Renal cortex interstitium (tissue), 11 donors: ENCODE measurements at regions not wholly inside any gene's neighbourhood (a gene's known extent, or its start where the extent isn't known, plus 50 kb on each side); places are given as distances from the start of the nearest gene placed in this dataset.

Experiments used
- DNase-seq, 11 donors: peaks; one replicate each; pipeline ENCODE4 v3.0.0-alpha.2; 2013; ENCODE audit warnings: low read depth in 9 of 11, low spot score in 4 of 11; ENCODE audit errors: extremely low read depth in 1 of 11

DNA sequence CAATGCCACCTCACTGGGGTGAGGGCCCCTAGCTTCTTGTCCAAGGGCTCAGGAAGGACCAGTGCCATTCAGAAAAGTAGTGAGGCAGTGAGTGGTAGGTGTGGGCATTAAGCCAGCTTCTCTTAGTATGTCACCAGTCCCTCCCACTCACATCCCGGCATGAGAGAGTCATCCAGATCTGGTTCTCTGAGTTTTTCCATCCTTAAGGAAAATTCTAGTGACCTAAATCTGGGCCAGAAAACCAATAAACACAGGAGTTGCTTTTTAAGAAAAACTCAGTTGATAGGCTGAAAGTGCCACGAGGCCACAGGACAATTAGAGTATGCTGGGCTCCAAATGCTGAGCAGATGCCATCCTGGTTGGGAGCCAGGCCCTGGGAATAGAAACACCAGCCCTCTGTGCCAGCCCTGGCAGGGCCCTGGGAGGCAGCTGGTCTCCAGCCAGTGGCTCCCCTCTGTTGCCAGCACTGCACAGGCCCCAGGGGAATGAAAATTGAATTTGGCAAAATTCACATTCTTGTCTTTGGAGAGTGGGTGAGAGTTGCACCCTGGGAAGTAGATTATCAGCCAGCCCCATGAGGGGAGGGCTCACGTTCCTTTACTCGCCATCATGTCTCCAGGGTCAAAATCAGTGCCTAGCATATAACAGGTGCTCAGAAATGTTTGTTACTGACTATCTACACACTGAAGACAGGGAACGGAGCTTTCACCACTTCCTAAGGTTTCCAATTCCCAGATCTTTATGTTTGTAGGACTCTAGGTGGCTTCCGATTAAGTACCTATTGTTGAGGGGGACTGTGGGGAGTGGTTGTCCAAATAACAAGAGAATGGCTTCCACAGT lies 52.8 kb downstream of the FAM43A start:
- no peak for DNase-seq

DNA sequence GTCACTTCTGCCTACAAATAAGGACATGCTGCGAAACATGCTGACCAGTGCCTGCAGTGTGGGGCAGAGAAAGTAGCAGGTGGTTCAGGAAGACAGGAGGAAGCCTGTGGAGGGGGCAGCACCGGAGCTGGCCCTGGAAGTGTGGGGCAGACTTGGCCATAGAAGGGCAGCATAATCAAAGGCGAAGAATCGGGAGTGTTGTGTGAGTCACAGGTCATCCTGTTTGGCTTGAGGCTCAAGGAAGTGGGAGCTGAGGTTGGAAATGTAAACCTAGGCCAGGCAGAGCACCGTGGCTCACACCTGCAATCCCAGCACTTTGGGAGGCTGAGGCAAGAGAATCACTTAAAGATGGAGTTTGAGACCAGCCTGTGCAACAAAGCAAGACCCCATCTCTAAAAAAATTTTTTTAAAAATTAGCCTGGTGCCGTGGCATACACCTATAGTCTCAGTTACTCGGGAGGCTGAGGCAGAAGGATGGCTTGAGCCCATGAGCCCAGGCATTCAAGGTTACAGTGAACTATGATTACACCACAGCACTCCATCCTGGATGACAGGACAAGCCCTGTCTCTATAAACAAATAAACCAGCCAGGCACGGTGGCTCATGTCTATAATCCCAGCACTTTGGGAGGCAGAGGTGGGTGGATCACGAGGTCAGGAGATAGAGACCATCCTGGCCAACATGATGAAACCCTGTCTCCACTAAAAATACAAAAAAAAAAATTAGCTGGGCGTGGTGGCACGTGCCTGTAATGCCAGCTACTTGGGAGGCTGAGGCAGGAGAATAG lies 54.0 kb downstream of the FAM43A start:
- no peak for DNase-seq

DNA sequence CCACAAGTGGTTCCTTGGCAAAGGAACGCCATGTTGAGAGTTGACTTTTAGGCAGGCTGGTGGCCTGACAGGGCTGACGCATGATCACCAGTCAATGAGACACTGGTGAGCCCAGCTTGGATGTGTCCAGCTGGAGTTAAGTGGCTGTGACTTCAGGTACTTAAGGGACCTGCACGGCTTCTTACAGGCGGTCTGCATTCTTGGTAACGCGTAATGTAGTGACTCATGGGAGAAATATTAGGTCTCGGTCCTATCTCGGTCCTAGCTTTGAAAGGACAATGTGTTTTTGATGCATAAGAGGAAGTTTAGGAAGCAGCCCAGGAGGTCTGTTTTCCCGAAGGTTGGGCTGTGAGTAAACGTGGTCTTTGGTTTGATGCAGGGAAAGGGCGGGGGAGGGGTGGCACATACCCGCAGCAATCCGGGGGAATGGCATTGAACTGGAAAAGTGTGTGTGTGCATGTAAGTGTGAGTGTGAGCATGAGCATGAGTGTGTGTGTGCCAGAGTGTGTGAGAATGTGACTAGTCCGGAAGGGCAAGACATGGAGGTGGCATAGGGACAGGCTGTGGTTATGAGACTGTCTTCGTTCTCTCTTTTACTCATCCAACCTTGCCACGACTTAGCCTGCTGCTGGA lies 55.3 kb downstream of the FAM43A start:
- no peak for DNase-seq

DNA sequence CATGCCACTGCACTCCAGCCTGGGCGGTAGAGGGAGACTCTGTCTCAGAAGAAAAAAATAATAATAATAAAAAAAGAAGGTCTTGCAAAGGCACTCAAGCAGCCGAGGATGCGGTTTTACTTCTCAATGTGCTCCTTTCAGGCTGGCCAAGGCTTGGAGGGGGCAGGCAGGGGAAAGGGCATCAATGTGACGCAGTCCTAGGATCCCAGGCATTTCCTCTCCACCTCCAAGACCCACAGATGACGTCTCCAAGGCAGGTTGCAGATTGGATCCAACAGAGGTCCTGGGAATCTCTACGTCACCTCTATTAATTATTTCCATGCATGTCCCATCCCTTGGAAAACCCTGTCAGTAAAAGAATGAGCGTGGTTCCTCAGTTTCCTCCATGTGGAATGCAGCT lies 56.2 kb downstream of the FAM43A start:
- no peak for DNase-seq

DNA sequence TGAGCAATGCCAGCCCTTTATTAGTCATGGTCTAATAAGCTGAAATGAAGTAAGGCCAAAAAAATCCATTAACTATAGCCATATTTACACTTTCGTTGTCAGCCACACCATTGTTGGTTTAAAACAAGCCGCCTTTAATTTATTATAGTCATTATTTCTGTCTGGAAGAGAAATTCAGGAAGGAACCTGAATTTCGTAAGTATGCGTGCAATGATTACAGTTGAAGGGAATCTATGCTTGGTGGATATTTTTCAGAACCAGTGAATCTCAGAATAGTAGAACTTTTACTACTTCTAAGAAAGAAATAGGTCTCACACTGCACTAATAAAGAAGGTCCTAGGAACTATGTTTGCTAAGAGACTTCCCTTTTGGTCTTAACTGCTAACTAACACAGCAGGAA lies 59.1 kb downstream of the FAM43A start:
- DNase-seq, result no peak

DNA sequence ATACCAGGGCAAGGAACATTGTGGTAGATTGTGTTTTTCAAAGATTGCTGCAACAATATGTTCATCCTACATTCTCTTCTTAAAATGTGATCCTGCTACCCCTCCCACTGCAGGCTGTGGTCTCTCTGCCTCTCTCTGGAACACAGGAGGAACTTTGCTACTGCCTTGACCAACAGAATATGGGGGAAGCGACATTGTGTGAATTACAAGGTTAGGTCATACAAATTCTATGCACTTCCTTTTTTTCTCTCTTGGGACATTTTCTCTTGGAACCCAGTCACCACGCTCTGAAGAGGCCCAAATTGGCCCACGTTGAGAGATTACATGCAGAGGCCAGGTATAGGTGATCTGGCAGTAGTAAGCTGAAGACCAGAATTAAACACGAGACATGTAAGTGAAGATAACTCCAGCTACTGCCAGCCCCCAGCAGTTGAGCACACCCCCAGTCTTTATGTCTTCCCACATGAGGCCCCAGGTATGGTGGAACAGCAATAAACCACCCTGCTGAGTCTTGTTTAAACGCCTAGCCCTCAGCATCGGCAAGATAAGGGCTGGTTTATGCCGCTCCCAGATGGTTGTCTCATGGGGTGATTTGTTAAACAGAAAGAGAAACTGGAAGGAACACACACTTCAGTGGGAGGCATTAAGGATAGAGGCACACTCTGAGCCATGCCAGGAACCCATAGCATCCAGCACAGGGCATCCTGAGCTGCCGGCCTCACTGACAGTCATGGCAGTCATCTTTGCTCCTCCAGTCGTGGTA lies 59.9 kb downstream of the FAM43A start:
- no peak for DNase-seq

DNA sequence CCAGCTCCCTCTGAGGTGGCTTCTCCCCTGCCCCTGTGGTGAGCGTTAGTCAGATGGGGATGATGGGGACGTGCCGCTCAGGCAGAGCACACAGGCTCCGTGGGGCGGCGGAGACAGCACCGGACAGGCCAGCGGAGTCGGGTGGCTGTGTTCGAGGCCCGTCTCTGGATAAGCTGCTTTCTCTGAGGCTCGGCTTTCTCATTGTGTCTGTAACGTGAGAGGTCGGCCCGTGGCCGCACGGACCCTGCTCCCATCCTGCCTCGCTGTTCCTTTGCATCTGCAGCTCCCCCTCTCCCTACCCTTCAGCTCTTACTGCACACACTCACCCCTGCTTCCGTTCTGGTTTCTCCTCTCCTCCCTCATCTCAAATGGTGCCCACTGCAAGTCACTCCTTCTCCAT lies 62.5 kb downstream of the FAM43A start:
- DNase-seq, result no peak

DNA sequence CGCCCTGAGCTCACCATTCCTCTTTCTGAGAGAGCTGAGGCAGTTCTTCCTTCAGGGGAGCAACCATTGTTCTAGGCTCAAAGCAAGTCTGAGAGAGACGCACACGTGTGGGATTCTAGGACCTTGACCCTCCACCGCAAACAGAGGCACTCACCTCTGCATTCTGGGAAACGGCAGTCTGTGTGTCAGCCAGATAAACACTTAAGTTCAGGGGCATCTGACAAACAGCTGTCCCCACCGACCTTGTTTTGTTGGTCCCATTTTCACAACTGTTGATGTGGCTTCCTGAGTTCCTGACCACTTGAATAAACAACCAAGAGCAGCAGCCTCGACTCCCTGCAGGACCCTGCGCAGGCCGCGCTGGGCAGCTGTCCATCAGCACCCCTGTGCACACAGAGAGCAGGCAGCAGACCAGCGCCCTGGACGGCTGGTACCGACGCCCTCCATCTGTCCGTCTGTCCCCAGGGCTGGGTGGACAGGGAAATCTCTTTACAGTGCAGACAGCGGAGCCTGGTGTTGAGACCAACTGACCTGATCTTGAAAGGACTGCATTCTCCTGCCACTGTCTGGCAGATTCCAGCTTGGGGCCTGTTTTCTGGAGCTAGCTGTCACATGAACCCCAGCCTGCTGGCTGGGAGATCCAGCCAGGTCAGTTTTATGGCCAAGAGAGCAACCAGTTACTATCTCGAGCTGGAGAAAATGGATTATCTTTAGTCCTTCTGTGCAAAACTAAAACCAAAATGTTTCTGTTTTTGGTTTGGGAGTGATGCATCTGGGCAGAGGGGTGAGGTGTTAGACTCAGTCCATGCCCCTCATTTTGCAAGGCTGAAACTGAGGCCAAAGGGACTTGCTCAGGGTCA lies 64.2 kb downstream of the FAM43A start:
- DNase-seq, result no peak

DNA sequence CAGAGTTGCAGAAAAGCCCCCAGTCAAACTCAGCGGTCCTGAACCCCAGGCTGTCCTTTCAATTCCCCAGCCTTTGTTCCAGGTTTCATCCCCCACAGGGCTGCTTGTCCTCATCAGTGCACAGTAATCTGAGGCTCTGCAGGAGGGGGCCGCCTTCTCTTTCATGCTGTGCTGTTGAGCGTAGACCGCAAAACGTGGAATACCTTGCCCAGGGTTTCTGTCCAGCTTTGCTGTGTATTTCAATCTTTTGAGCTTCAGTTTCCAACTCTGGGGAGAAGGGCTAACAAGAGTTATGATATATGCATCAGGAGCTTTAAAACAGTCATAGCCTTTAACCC lies 64.8 kb downstream of the FAM43A start:
- DNase-seq, result peak in 3 of 11 donors; percentile 49 to 66 (median 61)

DNA sequence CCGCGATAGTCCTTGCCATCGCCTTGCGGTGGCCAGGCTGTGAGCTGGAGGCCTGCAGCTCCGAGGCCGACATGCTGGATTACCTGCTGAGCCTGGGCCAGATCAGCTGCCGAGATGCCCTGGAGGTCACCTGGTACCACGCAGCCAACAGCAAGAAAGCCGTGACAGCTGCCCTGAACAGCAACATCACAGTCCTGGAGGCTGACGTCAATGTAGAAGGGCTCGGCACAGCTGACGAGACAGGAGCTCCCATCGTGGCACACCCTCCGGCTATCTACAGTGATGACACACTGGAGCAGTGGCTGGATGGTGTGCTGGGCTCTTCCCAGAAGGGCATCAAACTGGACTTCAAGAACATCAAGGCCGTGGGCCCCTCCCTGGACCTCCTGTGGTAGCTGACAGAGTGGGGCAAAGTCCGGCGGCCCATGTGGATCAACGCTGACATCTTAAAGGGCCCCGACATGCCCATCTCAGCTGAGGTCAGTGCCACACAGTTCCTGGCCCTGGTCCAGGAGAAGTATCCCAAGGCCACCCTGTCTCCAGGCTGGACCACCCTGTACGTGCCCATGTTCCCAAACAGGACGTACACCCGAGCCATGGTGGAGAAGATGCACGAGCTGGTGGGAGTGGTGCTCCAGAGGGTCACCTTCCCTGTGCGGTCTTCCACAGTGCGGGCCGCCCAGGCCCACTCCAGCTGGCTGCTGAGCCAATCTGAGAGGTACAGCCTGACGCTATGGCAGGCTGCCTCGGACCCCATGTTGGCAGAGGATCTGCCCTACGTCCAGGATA lies 70.2 kb downstream of the FAM43A start:
- DNase-seq, result no peak

DNA sequence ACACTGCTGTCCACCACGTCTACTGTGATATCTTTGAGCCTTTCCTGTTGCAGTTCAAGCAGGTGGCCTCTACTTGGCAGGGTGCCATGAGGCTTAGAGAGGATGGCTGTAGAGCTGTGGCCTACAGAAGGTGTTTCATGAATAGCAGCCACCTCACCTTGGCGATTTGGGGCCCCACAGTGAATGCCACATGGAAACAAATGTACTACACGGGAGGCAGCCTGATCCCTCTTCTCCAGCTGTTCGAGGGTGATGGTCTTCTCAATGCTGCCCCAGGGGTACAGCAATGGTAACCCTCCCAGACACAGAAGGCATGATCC lies 70.7 kb downstream of the FAM43A start:
- DNase-seq, result no peak

DNA sequence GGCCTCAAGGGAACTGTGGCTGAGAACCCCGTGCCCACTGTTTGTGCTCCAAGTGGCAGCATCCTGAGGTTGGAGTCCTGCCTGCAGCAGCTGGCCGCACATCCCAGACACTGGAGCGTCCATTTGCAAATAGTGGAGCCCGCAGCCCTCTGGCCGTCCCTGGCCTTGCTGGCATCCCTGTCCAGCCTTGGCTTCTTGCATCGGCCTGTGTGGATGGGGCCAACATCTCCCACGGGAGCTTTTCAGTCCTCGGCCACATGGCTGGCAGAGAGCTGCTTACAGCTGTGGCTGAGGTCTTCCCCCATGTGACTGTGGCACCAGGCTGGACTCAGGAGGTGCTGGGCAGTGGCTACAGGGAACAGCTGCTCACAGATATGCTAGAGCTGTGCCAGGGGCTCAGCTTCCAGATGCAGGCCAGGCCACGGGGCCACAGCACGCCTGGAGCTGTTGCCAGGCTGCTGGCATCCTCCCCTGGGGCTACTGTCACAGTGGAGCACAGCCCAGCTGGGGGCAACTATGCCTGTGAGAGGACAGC lies 71.2 kb downstream of the FAM43A start:
- DNase-seq, result no peak

DNA sequence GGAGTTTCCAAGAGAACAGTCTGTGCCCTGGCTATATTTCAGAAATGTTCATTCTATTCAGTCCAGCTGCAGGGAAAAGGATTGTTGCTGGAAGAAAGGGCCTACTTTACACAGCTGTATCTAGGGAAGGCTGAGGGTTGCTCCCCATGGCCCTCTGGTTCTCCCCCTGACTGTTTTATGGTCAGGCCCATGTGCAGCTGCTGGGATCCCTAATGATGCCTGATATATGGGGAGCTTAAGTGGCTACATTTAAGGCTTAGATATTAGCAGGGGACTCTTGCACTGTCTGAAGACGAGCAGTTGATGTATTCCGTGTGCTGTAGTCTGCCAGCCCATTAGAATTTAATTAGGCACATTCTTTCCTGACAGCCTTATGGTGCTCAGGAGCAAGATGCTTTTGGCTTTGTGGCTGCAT lies 72.0 kb downstream of the FAM43A start:
- peak in 5 of 11 donors; percentile 41 to 67 (median 65) for DNase-seq

DNA sequence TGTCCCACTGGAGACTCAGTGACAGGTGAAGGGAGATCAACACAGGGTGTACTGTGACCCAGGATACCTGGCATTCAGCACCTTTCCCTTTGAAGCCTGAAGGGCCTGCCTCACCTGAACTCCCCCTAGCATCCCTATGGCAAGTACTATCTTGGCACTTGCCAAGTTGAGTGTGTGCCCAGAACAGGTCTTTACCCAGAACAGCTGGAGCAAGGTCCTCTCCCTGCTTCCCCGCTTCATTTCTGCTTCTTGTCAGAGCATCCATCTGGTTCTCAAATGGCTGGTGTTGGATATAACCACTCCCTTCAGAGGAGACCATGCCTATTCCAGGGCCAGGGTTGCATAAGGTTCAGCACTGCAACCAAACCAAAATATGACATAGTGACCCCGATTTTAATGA lies 73.0 kb downstream of the FAM43A start:
- no peak for DNase-seq

DNA sequence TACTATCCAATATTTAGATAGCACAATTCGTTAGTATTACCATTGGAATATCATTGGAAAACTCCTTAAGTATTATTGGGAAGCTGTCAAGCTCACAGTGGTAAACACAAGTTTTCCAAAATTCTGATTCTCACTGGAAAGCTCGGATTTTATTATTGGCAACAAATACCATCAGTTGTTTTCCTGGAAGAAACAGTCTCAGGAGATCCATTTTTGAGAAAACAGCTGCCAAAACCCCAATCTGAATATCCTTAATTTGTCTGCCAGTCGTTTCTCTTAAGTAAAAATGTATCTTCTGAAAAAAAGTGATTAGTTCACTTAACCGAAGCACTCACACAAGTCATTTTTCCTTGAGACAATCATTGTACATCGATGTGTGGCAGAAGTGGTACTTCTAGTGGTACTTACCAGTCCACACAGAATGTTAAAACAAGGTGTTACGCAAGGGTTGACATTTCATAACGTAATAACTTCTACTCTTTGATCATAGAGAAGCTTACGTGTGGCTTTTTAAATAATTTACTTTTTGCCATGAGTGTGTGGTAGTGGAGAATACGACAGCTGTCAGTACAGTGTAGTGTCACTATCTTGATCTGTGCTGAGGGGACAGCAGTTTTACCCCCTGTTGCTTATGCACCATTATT lies 74.9 kb downstream of the FAM43A start:
- DNase-seq, result no peak

DNA sequence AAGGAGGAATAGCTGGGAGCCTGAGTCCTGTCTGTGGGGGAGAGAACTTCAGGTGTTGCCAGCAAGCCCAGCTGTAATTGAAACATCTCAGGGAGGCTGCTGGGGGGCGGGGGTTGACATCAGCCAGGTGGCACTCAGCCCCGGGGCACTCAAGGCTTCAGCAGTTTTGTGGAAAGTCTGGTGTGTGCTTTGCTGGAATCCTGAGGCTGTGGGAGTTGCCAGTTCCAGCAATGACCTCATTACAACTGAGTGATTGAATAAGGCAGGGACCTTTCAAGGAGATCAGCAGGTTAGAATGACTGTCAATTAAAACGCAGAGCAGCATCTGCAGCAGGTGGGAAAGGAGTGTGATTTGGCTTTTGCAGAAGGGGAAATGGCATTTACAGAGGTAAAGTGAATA lies 75.7 kb downstream of the FAM43A start:
- peak in 8 of 11 donors; percentile 49 to 77 (median 67) for DNase-seq

DNA sequence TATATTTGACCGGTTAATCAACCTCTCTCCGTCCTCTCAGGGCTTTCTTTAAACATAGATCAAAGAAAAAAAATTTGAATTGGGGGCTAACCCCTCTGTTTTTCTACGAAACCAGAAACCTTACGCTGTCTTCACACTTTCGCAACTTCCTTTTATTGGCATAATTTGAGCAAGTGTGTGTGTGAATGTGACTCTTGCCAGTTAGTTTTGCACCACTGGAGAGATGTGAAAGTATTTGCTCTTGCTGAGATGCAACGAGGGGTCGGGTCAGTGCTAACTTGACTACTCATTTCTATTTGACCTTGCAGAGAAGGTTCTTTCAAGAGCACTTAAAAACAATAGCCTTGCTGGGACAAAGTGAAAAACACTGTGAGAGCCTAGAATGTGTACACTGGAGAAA lies 81.2 kb downstream of the FAM43A start:
- DNase-seq, result no peak
